GM23338 (cell line): ENCODE measurements at regions not wholly inside any gene's neighbourhood (a gene's known extent, or its start where the extent isn't known, plus 50 kb on each side); places are given as distances from the start of the nearest gene placed in this dataset.
"Not testable (repeated sequence)": the region's sequence is repeated elsewhere in the genome, so short reads cannot be mapped to it uniquely, and the experiment has no call there.

Source experiments
- ATAC-seq: fragments of 200-7000 bp; cut with Tn5 transposase; 3 replicates; pipeline ENCODE4 v1.9.1; 2020
- DNase-seq: peaks from one replicate; pipeline ENCODE4 v3.0.0-alpha.2; 2015; ENCODE audit warnings: low spot score
- H2AFZ ChIP-seq: fragments of 200-600 bp; sonication (generic); 2 replicates; pipeline ENCODE4 v1.8.0; 2016; ENCODE audit warnings: antibody characterized with exemption, mild to moderate bottlenecking, moderate library complexity
- H3F3A ChIP-seq: fragments of 200-600 bp; sonication (generic); replicated peaks from 2 replicates; pipeline ENCODE4 v1.8.0; 2017; ENCODE audit warnings: antibody characterized with exemption, mixed run types, low read depth
- H3K27ac ChIP-seq: fragments of 200-600 bp; sonication (generic); 2 replicates; pipeline ENCODE4 v1.6.1; 2016; ENCODE audit warnings: low read depth
- H3K27me3 ChIP-seq: fragments of 200-600 bp; sonication (generic); 2 replicates; pipeline ENCODE4 v1.8.0; 2016; ENCODE audit warnings: mild to moderate bottlenecking, mixed run types, moderate library complexity; ENCODE audit not compliant: insufficient read depth
- H3K36me3 ChIP-seq: fragments of 200-600 bp; sonication (generic); 2 replicates; pipeline ENCODE4 v1.8.0; 2016; ENCODE audit warnings: mild to moderate bottlenecking; ENCODE audit not compliant: insufficient read depth
- H3K4me1 ChIP-seq: fragments of 200-600 bp; sonication (generic); 2 replicates; pipeline ENCODE4 v1.8.0; 2016; ENCODE audit warnings: mild to moderate bottlenecking, moderate library complexity; ENCODE audit not compliant: insufficient read depth
- H3K4me2 ChIP-seq: fragments of 200-600 bp; sonication (generic); 2 replicates; pipeline ENCODE4 v1.7.1; 2017; ENCODE audit warnings: mixed run types
- H3K4me3 ChIP-seq: fragments of 200-600 bp; sonication (generic); 2 replicates; pipeline ENCODE4 v1.6.1; 2016; ENCODE audit warnings: mixed run types
- H3K79me2 ChIP-seq: fragments of 200-600 bp; sonication (generic); replicated peaks from 2 replicates; pipeline ENCODE4 v1.8.0; 2017; ENCODE audit warnings: mild to moderate bottlenecking; ENCODE audit not compliant: insufficient read depth
- H3K9me2 ChIP-seq: fragments of 200-600 bp; sonication (generic); 2 replicates; pipeline ENCODE4 v1.8.0; 2017; ENCODE audit not compliant: insufficient read depth
- H4K20me1 ChIP-seq: fragments of 200-600 bp; sonication (generic); replicated peaks from 2 replicates; pipeline ENCODE4 v1.8.0; 2017; ENCODE audit warnings: mild to moderate bottlenecking; ENCODE audit not compliant: insufficient read depth
- H3K27ac Mint-ChIP-seq: 2 replicates; pipeline ENCODE4 v1.8.0; 2020; ENCODE audit warnings: inconsistent platforms, mild to moderate bottlenecking, moderate library complexity, mixed read lengths
- H3K27me3 Mint-ChIP-seq: 3 replicates; pipeline ENCODE4 v1.8.0; 2022; ENCODE audit warnings: low read depth, mild to moderate bottlenecking, moderate library complexity, mixed read lengths, inconsistent platforms; ENCODE audit not compliant: insufficient read depth, poor library complexity
- H3K36me3 Mint-ChIP-seq: 3 replicates; pipeline ENCODE4 v1.8.0; 2021; ENCODE audit warnings: low read depth, mild to moderate bottlenecking, inconsistent platforms, moderate library complexity, mixed read lengths
- H3K4me1 Mint-ChIP-seq: 3 replicates; pipeline ENCODE4 v1.8.0; 2020; ENCODE audit warnings: mild to moderate bottlenecking, inconsistent platforms, mixed read lengths
- H3K4me3 Mint-ChIP-seq: 3 replicates; pipeline ENCODE4 v1.8.0; 2021; ENCODE audit warnings: moderate library complexity, mild to moderate bottlenecking, inconsistent platforms, mixed read lengths
- H3K9me3 Mint-ChIP-seq: 3 replicates; pipeline ENCODE4 v1.8.0; 2020; ENCODE audit warnings: moderate library complexity, mild to moderate bottlenecking, inconsistent platforms, mixed read lengths
- CREB1 ChIP-seq: fragments of 250-450 bp; sonication (Bioruptor Pico); IDR thresholded peaks from 2 replicates; pipeline ENCODE4 v1.5.0; 2020; ENCODE audit warnings: low read depth, mild to moderate bottlenecking, moderate library complexity
- ETS1 ChIP-seq: IDR thresholded peaks from 2 replicates; pipeline ENCODE4 v1.6.1; 2016; ENCODE audit warnings: antibody characterized with exemption
- JUNB ChIP-seq: IDR thresholded peaks from one replicate; pipeline ENCODE4 v1.6.1; 2016; ENCODE audit warnings: antibody characterized with exemption; ENCODE audit not compliant: unreplicated experiment
- STAT1 ChIP-seq: IDR thresholded peaks from one replicate; pipeline ENCODE4 v1.6.1; 2016; ENCODE audit warnings: antibody characterized with exemption; ENCODE audit not compliant: unreplicated experiment
- ZNF331 ChIP-seq: fragments of 250-450 bp; sonication (Bioruptor Pico); IDR thresholded peaks from 2 replicates; pipeline ENCODE4 v1.5.0; 2020; ENCODE audit warnings: low read depth, mild to moderate bottlenecking, moderate library complexity

- H3K4me3 ChIP-seq, result no peak overlapping the region
- no peaks in the 10 kb centered on the region for H3F3A ChIP-seq
- no peaks in the 10 kb centered on the region for H3K4me1 ChIP-seq
- Mint-ChIP-seq H3K4me1 (no peaks in the 10 kb centered on the region), H3K36me3 (peaks cover 20% of the 10 kb centered on the region), H3K27me3 (no peaks in the 10 kb centered on the region), H3K4me3 (no peak overlapping the region), H3K9me3 (peaks cover 88% of the 10 kb centered on the region), H3K27ac (no peak overlapping the region)
- H3K79me2 ChIP-seq, result no peaks in the 10 kb centered on the region
- no peak overlapping the region for H3K27ac ChIP-seq
- H3K36me3 ChIP-seq, result no peaks in the 10 kb centered on the region
- no peak for TF ChIP-seq STAT1
- TF ChIP-seq JUNB, result no peak
- TF ChIP-seq ETS1, result no peak
- TF ChIP-seq CREB1 (CRISPR knock-in tag), result no peak
- no peak for TF ChIP-seq ZNF331 (CRISPR knock-in tag)
- H3K27me3 ChIP-seq, result no peaks in the 10 kb centered on the region
- H2AFZ ChIP-seq, result no peak overlapping the region
- DNase-seq, result no peak
- no peaks in the 10 kb centered on the region for H3K9me2 ChIP-seq
- no peak overlapping the region for H3K4me2 ChIP-seq
- ATAC-seq, result no peak
- no peaks in the 10 kb centered on the region for H4K20me1 ChIP-seq
Measured at GRCh38 chr17:21564262-21564661, 128.1 kb upstream of the KCNJ18 start.

- not testable (repeated sequence) for ATAC-seq, H2AFZ ChIP-seq, H3F3A ChIP-seq, H3K4me1 ChIP-seq, H3K27me3 ChIP-seq, H3K27me3 Mint-ChIP-seq, H3K79me2 ChIP-seq, H3K4me2 ChIP-seq, H3K4me3 Mint-ChIP-seq, H3K36me3 ChIP-seq, H3K4me1 Mint-ChIP-seq, H3K9me2 ChIP-seq, H4K20me1 ChIP-seq, H3K27ac ChIP-seq, H3K27ac Mint-ChIP-seq, DNase-seq, H3K4me3 ChIP-seq
- Mint-ChIP-seq H3K36me3 (peaks cover 23% of the 10 kb centered on the region), H3K9me3 (peaks cover 88% of the 10 kb centered on the region)
Measured at GRCh38 chr17:21564757-21565156, 127.6 kb upstream of the KCNJ18 start.

GRCh38 chr17:21570427-21570826 lies 121.9 kb upstream of the KCNJ18 start:
- not testable (repeated sequence) for H3K27me3 Mint-ChIP-seq, H3K4me1 ChIP-seq, ATAC-seq, H3K36me3 ChIP-seq, H3K27ac Mint-ChIP-seq, H3F3A ChIP-seq, DNase-seq, H3K4me2 ChIP-seq, H3K9me2 ChIP-seq, H3K27me3 ChIP-seq, H3K4me1 Mint-ChIP-seq, H2AFZ ChIP-seq, H3K4me3 Mint-ChIP-seq, H3K27ac ChIP-seq, H4K20me1 ChIP-seq, H3K4me3 ChIP-seq, H3K79me2 ChIP-seq
- peaks cover 17% of the 10 kb centered on the region for H3K36me3 Mint-ChIP-seq
- peaks cover 81% of the 10 kb centered on the region for H3K9me3 Mint-ChIP-seq

- not testable (repeated sequence) for H3K36me3 ChIP-seq, H3K4me2 ChIP-seq, H4K20me1 ChIP-seq, H3K4me1 ChIP-seq, H3K27me3 ChIP-seq, H2AFZ ChIP-seq, H3K4me3 ChIP-seq, H3K9me2 ChIP-seq, ATAC-seq, H3K27me3 Mint-ChIP-seq, H3K4me1 Mint-ChIP-seq, H3K4me3 Mint-ChIP-seq, H3F3A ChIP-seq, H3K27ac ChIP-seq, DNase-seq, H3K27ac Mint-ChIP-seq, H3K79me2 ChIP-seq
- Mint-ChIP-seq H3K36me3 (peaks cover 24% of the 10 kb centered on the region), H3K9me3 (peaks cover 80% of the 10 kb centered on the region)
Measured at GRCh38 chr17:21572148-21572547, 120.2 kb upstream of the KCNJ18 start.

- H3K36me3 ChIP-seq, H4K20me1 ChIP-seq, H3K27ac ChIP-seq, H3K4me3 Mint-ChIP-seq, H3K4me2 ChIP-seq, H3K4me1 Mint-ChIP-seq, ATAC-seq, H3K27ac Mint-ChIP-seq, H3K4me3 ChIP-seq, DNase-seq, H3K4me1 ChIP-seq, H3K27me3 ChIP-seq, H2AFZ ChIP-seq, H3F3A ChIP-seq, H3K79me2 ChIP-seq, H3K9me2 ChIP-seq, H3K27me3 Mint-ChIP-seq: not testable (repeated sequence)
- peaks cover 83% of the 10 kb centered on the region for H3K9me3 Mint-ChIP-seq
- H3K36me3 Mint-ChIP-seq, result peaks cover 24% of the 10 kb centered on the region
Measured at GRCh38 chr17:21573271-21573960, 118.9 kb upstream of the KCNJ18 start.
